ENCODE measurements at regions not wholly inside any gene's neighbourhood (a gene's known extent, or its start where the extent isn't known, plus 50 kb on each side); places are given as distances from the start of the nearest gene placed in this dataset.

DNA sequence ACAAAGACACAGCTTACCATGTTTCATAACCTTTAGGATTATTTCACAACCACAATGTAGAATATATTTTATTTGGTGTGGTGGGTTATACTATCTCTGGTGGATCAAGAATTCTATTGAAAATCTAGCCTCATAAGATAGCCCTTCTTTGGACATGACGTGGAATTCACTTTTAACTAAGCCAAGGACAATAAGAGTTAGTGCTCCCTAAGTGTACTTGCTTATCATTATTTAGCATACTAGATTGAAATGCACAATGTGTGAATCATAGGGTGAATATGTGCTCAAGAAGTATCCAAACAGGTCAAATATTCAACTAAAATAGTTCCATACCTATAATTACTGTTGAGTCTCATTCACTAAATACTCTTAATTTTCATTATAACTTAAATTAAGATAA lies 1179.5 kb upstream of the GOT2 start:
- no peak overlapping the region for H3K4me3 ChIP-seq (ENCODE audit: low read length)

DNA sequence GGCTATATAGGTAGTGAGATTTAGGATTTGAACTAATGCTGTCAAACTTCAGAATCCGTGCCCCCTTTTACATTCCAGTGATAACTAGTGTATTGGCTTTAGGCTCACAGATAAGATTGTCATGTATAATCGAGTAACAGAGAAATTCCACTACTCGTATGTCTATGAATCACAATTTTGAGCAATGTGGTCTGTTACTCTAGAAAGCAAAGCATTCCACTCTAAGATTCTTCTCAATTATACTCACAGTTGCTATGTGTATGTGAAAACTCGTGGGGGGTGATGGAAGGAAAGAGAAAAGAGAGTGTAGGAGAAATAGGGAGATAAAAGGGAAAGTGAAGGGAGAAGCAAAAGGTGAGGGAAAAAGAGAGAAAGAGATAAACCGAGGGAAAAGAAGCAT lies 1175.1 kb upstream of the GOT2 start:
- Histone ChIP-seq H3K9ac (ENCODE audit: low read length) (no peak overlapping the region), H3K4me3 (ENCODE audit: low read length) (no peak overlapping the region), H3K27ac (ENCODE audit: low read depth, low read length) (no peak overlapping the region), H3K36me3 (ENCODE audit: control insufficient read depth, insufficient read depth, low read length) (no peaks in the 10 kb centered on the region), H3K4me1 (ENCODE audit: control insufficient read depth, insufficient read depth, low read length) (no peaks in the 10 kb centered on the region), H3K27me3 (ENCODE audit: control insufficient read depth, insufficient read depth, low read length) (no peaks in the 10 kb centered on the region)

More for the DNA sequence above, 1179.5 kb upstream of the GOT2 start:
- H3K27me3 ChIP-seq (ENCODE audit: control insufficient read depth, insufficient read depth, low read length): no peaks in the 10 kb centered on the region
- H3K36me3 ChIP-seq (ENCODE audit: control insufficient read depth, insufficient read depth, low read length): no peaks in the 10 kb centered on the region
- H3K27ac ChIP-seq (ENCODE audit: low read depth, low read length): no peak overlapping the region
- H3K4me1 ChIP-seq (ENCODE audit: control insufficient read depth, insufficient read depth, low read length): no peaks in the 10 kb centered on the region
- H3K9ac ChIP-seq (ENCODE audit: low read length): no peak overlapping the region

DNA sequence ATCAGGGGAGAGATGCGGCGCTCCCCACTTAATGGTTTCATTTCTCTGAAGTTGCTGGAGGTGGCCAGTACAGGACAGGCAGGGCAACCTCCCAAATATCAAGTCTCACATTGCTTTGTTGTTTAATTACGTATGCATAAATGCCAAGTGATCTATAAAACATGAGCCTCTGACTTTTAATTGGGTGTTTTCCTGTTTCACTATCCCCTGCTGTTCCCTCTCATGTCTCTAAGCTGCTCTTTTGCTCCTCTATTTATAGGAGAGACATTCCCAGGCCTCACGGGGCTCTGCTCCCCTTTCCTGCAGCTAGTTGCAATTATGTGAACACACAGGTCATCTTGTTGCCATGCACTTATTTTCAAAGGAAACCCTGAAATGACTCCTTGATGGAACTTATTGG lies 1173.5 kb upstream of the GOT2 start:
- no peaks in the 10 kb centered on the region for H3K4me1 ChIP-seq (ENCODE audit: control insufficient read depth, insufficient read depth, low read length)
- H3K27ac ChIP-seq (ENCODE audit: low read depth, low read length): no peak overlapping the region
- H3K9ac ChIP-seq (ENCODE audit: low read length): no peak overlapping the region
- no peaks in the 10 kb centered on the region for H3K27me3 ChIP-seq (ENCODE audit: control insufficient read depth, insufficient read depth, low read length)
- H3K36me3 ChIP-seq (ENCODE audit: control insufficient read depth, insufficient read depth, low read length): no peaks in the 10 kb centered on the region
- H3K4me3 ChIP-seq (ENCODE audit: low read length): no peak overlapping the region

DNA sequence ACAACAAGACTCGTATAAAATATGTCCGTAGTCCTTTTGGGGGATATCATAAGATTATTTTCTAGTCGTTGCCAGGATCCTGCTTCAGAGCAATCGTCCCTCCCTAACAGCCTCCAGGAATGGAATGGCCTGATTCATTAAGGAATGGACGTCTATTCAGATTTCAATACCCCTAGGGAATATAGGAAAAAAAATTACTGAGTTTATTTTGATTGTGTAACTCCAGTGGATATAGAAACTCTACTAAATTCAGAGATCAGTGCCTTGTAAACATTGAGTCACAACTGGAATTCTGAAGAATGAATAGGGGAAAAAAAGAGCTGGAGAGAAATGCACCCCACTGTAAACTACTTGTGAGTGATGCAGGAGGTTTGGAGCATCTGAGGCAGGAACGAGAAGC lies 1171.5 kb upstream of the GOT2 start:
- no peak overlapping the region for H3K27ac ChIP-seq (ENCODE audit: low read depth, low read length)
- no peaks in the 10 kb centered on the region for H3K27me3 ChIP-seq (ENCODE audit: control insufficient read depth, insufficient read depth, low read length)
- H3K4me1 ChIP-seq (ENCODE audit: control insufficient read depth, insufficient read depth, low read length): no peaks in the 10 kb centered on the region

DNA sequence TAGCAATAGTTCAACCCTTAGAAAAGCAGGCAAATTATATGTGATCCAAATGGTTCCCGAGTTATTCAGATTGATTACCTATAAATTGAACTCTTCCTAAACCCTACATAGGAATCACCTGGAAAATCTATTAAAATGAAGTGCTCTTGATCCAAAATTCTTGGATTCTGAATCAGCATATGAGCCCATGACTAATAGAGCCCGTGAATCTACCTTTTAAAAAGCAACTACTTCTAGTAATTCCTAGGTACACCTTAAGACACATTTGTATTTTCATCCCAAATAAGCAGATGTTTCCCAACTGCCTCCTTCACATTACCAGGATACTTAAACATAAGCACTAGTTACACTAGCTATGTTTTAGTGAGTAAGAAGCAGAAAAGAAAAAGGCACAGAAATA lies 1171.0 kb upstream of the GOT2 start:
- Histone ChIP-seq H3K4me1 (ENCODE audit: control insufficient read depth, insufficient read depth, low read length) (no peaks in the 10 kb centered on the region), H3K27me3 (ENCODE audit: control insufficient read depth, insufficient read depth, low read length) (no peaks in the 10 kb centered on the region), H3K9ac (ENCODE audit: low read length) (no peak overlapping the region), H3K4me3 (ENCODE audit: low read length) (no peak overlapping the region), H3K27ac (ENCODE audit: low read depth, low read length) (no peak overlapping the region), H3K36me3 (ENCODE audit: control insufficient read depth, insufficient read depth, low read length) (no peaks in the 10 kb centered on the region)

More for the DNA sequence above, 1171.5 kb upstream of the GOT2 start:
- Histone ChIP-seq H3K4me3 (ENCODE audit: low read length) (no peak overlapping the region), H3K9ac (ENCODE audit: low read length) (no peak overlapping the region), H3K36me3 (ENCODE audit: control insufficient read depth, insufficient read depth, low read length) (no peaks in the 10 kb centered on the region)

DNA sequence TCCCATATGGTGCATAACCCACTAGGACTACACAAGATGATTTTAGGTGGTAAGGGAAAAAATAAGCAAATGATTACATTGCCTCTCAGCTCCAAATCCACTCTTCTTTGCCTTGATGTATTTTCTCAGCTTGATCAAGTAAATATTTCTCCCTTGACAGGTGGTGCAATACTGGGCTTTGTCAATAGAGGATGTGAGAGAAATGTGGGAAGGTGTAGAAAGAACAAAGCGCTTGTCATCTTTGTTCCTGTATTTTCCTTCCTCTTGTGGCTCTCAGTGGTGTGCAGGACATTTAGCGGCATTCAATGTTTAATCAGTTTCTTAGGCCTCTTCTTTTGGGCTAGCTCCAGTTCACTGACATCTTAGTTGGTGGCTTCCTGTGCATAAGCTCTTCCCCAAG lies 1165.8 kb upstream of the GOT2 start:
- Histone ChIP-seq H3K27ac (ENCODE audit: low read depth, low read length) (no peak overlapping the region), H3K27me3 (ENCODE audit: control insufficient read depth, insufficient read depth, low read length) (no peaks in the 10 kb centered on the region), H3K4me1 (ENCODE audit: control insufficient read depth, insufficient read depth, low read length) (no peaks in the 10 kb centered on the region), H3K36me3 (ENCODE audit: control insufficient read depth, insufficient read depth, low read length) (no peaks in the 10 kb centered on the region), H3K4me3 (ENCODE audit: low read length) (no peak overlapping the region), H3K9ac (ENCODE audit: low read length) (no peak overlapping the region)

DNA sequence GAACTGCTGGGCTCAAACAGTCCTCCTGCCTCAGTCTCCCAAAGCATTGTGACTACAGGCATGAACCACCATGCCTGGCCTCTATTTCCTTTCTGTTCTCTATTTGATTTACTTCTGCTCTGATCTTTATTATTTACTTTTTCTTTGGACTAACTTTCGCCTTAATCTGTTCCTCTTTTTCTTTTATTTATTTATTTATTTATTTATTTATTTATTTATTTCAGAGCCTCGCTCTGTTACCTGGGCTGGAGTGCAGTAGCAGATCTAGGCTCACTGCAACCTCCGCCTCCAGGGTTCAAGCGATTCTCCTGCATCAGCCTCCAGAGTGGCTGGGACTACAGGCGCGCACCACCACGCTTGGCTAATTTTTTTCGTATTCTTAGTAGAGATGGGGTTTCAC lies 1158.3 kb upstream of the GOT2 start:
- no peak overlapping the region for H3K4me3 ChIP-seq (ENCODE audit: low read length)
- no peak overlapping the region for H3K27ac ChIP-seq (ENCODE audit: low read depth, low read length)
- no peaks in the 10 kb centered on the region for H3K4me1 ChIP-seq (ENCODE audit: control insufficient read depth, insufficient read depth, low read length)
- no peaks in the 10 kb centered on the region for H3K36me3 ChIP-seq (ENCODE audit: control insufficient read depth, insufficient read depth, low read length)
- H3K27me3 ChIP-seq (ENCODE audit: control insufficient read depth, insufficient read depth, low read length): no peaks in the 10 kb centered on the region
- H3K9ac ChIP-seq (ENCODE audit: low read length): no peak overlapping the region

DNA sequence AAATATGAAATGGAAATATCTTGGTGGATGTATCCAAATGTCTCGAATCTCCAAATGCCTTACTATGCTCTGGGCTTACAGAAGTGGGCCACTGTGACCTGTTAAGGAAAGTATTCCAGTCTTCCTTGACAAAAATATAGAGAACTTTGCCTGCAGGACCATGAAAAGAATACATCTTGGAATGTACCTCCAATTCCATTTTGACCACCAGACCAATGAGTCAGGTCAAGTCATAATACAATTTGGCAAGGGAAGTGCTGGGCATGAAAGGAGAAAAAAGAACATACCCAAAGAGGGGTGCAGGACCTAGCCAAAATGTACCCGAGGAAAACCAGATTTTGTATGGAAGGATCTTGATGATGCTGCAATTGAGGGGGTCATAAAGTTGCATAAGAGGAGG lies 1153.7 kb upstream of the GOT2 start:
- Histone ChIP-seq H3K4me3 (ENCODE audit: low read length) (no peak overlapping the region), H3K36me3 (ENCODE audit: control insufficient read depth, insufficient read depth, low read length) (no peaks in the 10 kb centered on the region), H3K27me3 (ENCODE audit: control insufficient read depth, insufficient read depth, low read length) (no peaks in the 10 kb centered on the region), H3K4me1 (ENCODE audit: control insufficient read depth, insufficient read depth, low read length) (peaks cover 6% of the 10 kb centered on the region), H3K9ac (ENCODE audit: low read length) (no peak overlapping the region), H3K27ac (ENCODE audit: low read depth, low read length) (no peak overlapping the region)

DNA sequence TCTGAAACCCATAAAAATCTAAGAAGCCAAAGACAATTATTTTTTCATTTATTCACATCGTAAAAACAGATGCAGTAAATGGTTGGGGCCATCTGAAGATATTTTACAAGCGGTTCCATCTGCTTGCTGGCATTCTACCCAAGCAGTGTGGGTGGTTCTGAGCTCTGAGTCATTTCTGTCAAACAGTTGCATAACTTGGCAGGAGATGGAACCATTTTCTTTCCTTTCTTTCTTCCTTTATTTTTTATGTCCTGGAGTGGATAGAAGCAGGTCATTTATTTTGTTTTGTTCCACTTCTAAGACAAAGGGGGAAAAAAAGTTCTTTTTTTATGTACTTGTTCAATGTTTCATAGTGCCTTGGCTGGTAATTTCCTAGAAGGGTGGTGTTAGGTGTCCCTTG lies 1151.9 kb upstream of the GOT2 start:
- no peak overlapping the region for H3K27ac ChIP-seq (ENCODE audit: low read depth, low read length)
- peaks cover 6% of the 10 kb centered on the region for H3K4me1 ChIP-seq (ENCODE audit: control insufficient read depth, insufficient read depth, low read length)
- no peaks in the 10 kb centered on the region for H3K27me3 ChIP-seq (ENCODE audit: control insufficient read depth, insufficient read depth, low read length)
- H3K9ac ChIP-seq (ENCODE audit: low read length): no peak overlapping the region
- H3K36me3 ChIP-seq (ENCODE audit: control insufficient read depth, insufficient read depth, low read length): no peaks in the 10 kb centered on the region
- H3K4me3 ChIP-seq (ENCODE audit: low read length): no peak overlapping the region

DNA sequence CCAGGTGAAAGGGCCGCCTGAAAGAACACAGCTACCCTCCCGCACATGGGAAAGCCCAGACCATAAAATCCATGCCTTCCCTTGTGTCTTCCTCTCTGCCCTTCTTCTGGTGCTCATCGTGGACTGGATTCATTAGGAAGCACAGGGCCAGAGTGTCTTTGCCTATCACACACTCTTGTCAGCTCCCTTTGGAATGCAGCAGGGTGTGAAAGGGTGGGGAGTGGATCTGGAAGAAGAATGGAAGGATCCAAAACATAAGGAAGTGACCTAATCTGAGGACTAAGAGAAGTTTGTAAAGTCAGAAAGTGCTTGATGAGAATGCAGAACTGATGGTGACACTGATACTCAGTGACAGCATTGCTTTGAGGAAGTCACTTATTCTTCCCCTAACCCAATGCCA lies 1147.3 kb upstream of the GOT2 start:
- Histone ChIP-seq H3K9ac (ENCODE audit: low read length) (no peak overlapping the region), H3K27ac (ENCODE audit: low read depth, low read length) (no peak overlapping the region)

DNA sequence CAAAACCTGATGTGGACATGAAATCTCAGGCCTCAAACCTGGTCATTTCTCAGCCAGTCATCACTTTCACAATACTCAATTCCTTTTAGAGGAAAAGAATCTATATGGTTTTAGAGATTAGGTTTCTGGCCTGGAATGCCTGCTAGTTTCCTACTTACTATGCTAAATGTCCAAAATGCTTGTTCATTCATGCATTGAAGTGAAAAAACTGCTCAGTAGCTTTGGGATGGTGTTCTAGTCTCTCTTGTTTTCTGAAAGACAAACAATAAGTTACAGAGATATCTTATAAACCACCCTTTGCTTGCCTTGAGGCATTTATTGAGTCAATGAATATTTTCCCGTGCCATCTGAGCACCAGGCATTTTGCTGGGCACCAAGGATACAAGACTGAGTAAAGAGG lies 1146.5 kb upstream of the GOT2 start:
- H3K36me3 ChIP-seq (ENCODE audit: control insufficient read depth, insufficient read depth, low read length): no peaks in the 10 kb centered on the region
- no peak overlapping the region for H3K27ac ChIP-seq (ENCODE audit: low read depth, low read length)
- H3K4me3 ChIP-seq (ENCODE audit: low read length): no peak overlapping the region
- H3K27me3 ChIP-seq (ENCODE audit: control insufficient read depth, insufficient read depth, low read length): no peaks in the 10 kb centered on the region
- peaks cover under 1% of the 10 kb centered on the region for H3K4me1 ChIP-seq (ENCODE audit: control insufficient read depth, insufficient read depth, low read length)
- no peak overlapping the region for H3K9ac ChIP-seq (ENCODE audit: low read length)

More for the DNA sequence above, 1147.3 kb upstream of the GOT2 start:
- Histone ChIP-seq H3K4me3 (ENCODE audit: low read length) (no peak overlapping the region), H3K27me3 (ENCODE audit: control insufficient read depth, insufficient read depth, low read length) (no peaks in the 10 kb centered on the region), H3K4me1 (ENCODE audit: control insufficient read depth, insufficient read depth, low read length) (peaks cover 5% of the 10 kb centered on the region), H3K36me3 (ENCODE audit: control insufficient read depth, insufficient read depth, low read length) (no peaks in the 10 kb centered on the region)

DNA sequence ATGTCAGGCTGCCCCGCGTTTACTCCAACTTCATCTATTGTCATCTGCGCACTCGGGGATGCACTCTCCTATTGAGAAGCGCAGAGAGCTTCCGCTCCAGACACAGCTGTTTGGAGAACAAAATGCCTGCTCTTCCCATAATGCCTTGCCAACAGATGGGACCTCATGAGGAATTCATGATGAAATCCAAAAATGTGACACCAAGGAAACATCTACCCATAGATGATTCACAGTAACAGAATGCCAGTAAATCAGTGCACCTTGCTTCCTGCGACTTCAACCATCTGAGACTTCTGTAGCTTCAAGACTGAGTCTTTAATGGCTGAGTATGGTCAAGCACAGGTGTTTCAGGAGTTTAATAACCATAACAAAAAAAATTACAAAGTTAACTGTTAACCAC lies 1144.9 kb upstream of the GOT2 start:
- Histone ChIP-seq H3K4me3 (ENCODE audit: low read length) (no peak overlapping the region), H3K27ac (ENCODE audit: low read depth, low read length) (no peak overlapping the region), H3K9ac (ENCODE audit: low read length) (no peak overlapping the region), H3K4me1 (ENCODE audit: control insufficient read depth, insufficient read depth, low read length) (no peaks in the 10 kb centered on the region), H3K27me3 (ENCODE audit: control insufficient read depth, insufficient read depth, low read length) (no peaks in the 10 kb centered on the region), H3K36me3 (ENCODE audit: control insufficient read depth, insufficient read depth, low read length) (no peaks in the 10 kb centered on the region)

DNA sequence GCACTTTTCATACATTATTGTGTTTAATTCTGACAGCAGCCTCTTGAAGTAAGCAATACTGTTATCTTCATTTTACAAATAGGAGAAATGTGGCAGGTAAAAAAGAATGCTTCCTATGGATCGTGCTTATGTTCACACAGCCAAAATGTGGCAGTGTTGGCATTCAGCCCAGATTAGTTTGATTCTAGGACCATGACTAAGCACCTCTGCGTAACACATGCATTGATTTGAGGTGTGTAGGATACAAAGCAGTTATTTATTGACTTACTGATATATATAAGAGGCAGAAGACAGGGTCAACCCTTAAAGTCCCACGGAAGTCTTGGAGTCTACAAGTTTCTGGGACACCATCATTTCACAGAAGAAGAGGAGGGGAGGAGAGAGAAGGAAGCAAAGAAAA lies 1144.4 kb upstream of the GOT2 start:
- Histone ChIP-seq H3K4me1 (ENCODE audit: control insufficient read depth, insufficient read depth, low read length) (no peaks in the 10 kb centered on the region), H3K4me3 (ENCODE audit: low read length) (no peak overlapping the region), H3K36me3 (ENCODE audit: control insufficient read depth, insufficient read depth, low read length) (no peaks in the 10 kb centered on the region), H3K27ac (ENCODE audit: low read depth, low read length) (no peak overlapping the region), H3K9ac (ENCODE audit: low read length) (no peak overlapping the region), H3K27me3 (ENCODE audit: control insufficient read depth, insufficient read depth, low read length) (no peaks in the 10 kb centered on the region)

Measured in rectal smooth muscle tissue (tissue), 1 donor.